HEK293T (cell line): ENCODE measurements at regions not wholly inside any gene's neighbourhood (a gene's known extent, or its start where the extent isn't known, plus 50 kb on each side); places are given as distances from the start of the nearest gene placed in this dataset.

ENCODE experiments used
- CTCF ChIA-PET: fragments of 350-600 bp; formaldehyde crosslinking; extraction: SDS; loops from one replicate; lab custom pipeline; 2021; ENCODE audit warnings: antibody characterized with exemption, inconsistent platforms; lab: Yijun Ruan, JAX
- POLR2A ChIA-PET: fragments of 350-600 bp; formaldehyde crosslinking; extraction: SDS; loops from one replicate; lab custom pipeline; 2020; ENCODE audit warnings: antibody characterized with exemption, inconsistent platforms; lab: Yijun Ruan, JAX
- DNase-seq: peaks from one replicate; pipeline ENCODE4 v3.0.0; 2012; ENCODE audit warnings: mixed read lengths; ENCODE audit errors: extremely low spot score
- ARNT ChIP-seq: fragments of 450-650 bp; IDR thresholded peaks from 2 replicates; pipeline ENCODE4 v1.6.1; 2017; ENCODE audit warnings: mild to moderate bottlenecking
- BHLHE40 ChIP-seq: fragments of 450-650 bp; IDR thresholded peaks from 2 replicates; pipeline ENCODE4 v1.6.1; 2016; ENCODE audit warnings: mild to moderate bottlenecking, moderate library complexity, borderline replicate concordance
- CTBP1 ChIP-seq: fragments of 450-650 bp; IDR thresholded peaks from 2 replicates; pipeline ENCODE4 v1.6.1; 2016; ENCODE audit warnings: borderline replicate concordance
- ELF4 ChIP-seq: fragments of 450-650 bp; IDR thresholded peaks from 2 replicates; pipeline ENCODE4 v1.6.1; 2017; ENCODE audit warnings: antibody characterized with exemption
- FOXA1 ChIP-seq: fragments of 450-650 bp; IDR thresholded peaks from 2 replicates; pipeline ENCODE4 v1.6.1; 2016; ENCODE audit warnings: mild to moderate bottlenecking
- FOXK2 ChIP-seq: fragments of 450-650 bp; IDR thresholded peaks from 2 replicates; pipeline ENCODE4 v1.6.1; 2016; ENCODE audit warnings: mild to moderate bottlenecking
- FOXM1 ChIP-seq: fragments of 450-650 bp; IDR thresholded peaks from 2 replicates; pipeline ENCODE4 v1.6.1; 2017; ENCODE audit warnings: mild to moderate bottlenecking, borderline replicate concordance
- HDGF ChIP-seq: fragments of 450-650 bp; IDR thresholded peaks from 2 replicates; pipeline ENCODE4 v1.6.1; 2017; ENCODE audit warnings: antibody characterized with exemption, borderline replicate concordance
- L3MBTL2 ChIP-seq: fragments of 450-650 bp; conservative IDR thresholded peaks from 2 replicates; pipeline ENCODE4 v1.6.1; 2016; ENCODE audit warnings: mild to moderate bottlenecking
- LEF1 ChIP-seq: fragments of 450-650 bp; IDR thresholded peaks from 2 replicates; pipeline ENCODE4 v1.6.1; 2017; ENCODE audit warnings: mild to moderate bottlenecking, borderline replicate concordance
- NFRKB ChIP-seq: fragments of 450-650 bp; IDR thresholded peaks from 2 replicates; pipeline ENCODE4 v1.6.1; 2016; ENCODE audit warnings: mild to moderate bottlenecking, moderate library complexity
- PKNOX1 ChIP-seq: fragments of 450-650 bp; IDR thresholded peaks from 2 replicates; pipeline ENCODE4 v1.6.1; 2016
- SP1 ChIP-seq: fragments of 450-650 bp; IDR thresholded peaks from 2 replicates; pipeline ENCODE4 v1.6.1; 2017
- SUZ12 ChIP-seq: fragments of 450-650 bp; IDR thresholded peaks from 2 replicates; pipeline ENCODE4 v1.6.1; 2016; ENCODE audit warnings: mild to moderate bottlenecking
- TARDBP ChIP-seq: fragments of 450-650 bp; IDR thresholded peaks from 2 replicates; pipeline ENCODE4 v1.6.1; 2016
- ZNF384 ChIP-seq: fragments of 450-650 bp; IDR thresholded peaks from 2 replicates; pipeline ENCODE4 v1.6.1; 2016

- POLR2A ChIA-PET = no interaction called here
- TF ChIP-seq CTBP1 (no peak), HDGF (no peak), NFRKB (no peak), FOXM1 (no peak), PKNOX1 (no peak), ARNT (no peak), ELF4 (no peak), FOXA1 (no peak)
- DNase-seq = no peak
- CTCF ChIA-PET = no interaction called here
These were observed 531.2 kb upstream of the GHITM start for GRCh38 chr10:83607959-83608745.

GRCh38 chr10:83612050-83612449 is 527.3 kb upstream of the GHITM start:
- ChIA-PET POLR2A (no interaction called here), CTCF (no interaction called here)
- no peak for DNase-seq
- TF ChIP-seq ARNT = no peak
- no peak for TF ChIP-seq SP1
- no peak for TF ChIP-seq LEF1
- TF ChIP-seq SUZ12 = no peak
- TF ChIP-seq L3MBTL2 = no peak
- TF ChIP-seq FOXM1 = no peak
- no peak for TF ChIP-seq CTBP1
- no peak for TF ChIP-seq FOXA1
- TF ChIP-seq BHLHE40 = no peak
- TF ChIP-seq NFRKB = no peak
- no peak for TF ChIP-seq ELF4
- TF ChIP-seq TARDBP = no peak
- no peak for TF ChIP-seq PKNOX1
- TF ChIP-seq FOXK2 = no peak
- no peak for TF ChIP-seq ZNF384
- no peak for TF ChIP-seq HDGF

- no peak for DNase-seq
- TF ChIP-seq TARDBP (no peak), PKNOX1 (no peak), ARNT (no peak), SP1 (no peak), BHLHE40 (no peak), FOXK2 (no peak), SUZ12 (no peak), HDGF (no peak), L3MBTL2 (no peak), LEF1 (no peak), ELF4 (no peak), FOXM1 (no peak), CTBP1 (no peak), FOXA1 (no peak), NFRKB (no peak), ZNF384 (no peak)
- CTCF ChIA-PET = no interaction called here
- POLR2A ChIA-PET = no interaction called here
These were observed 526.6 kb upstream of the GHITM start for GRCh38 chr10:83612746-83613145.

GRCh38 chr10:83617172-83617571 is 522.1 kb upstream of the GHITM start:
- POLR2A ChIA-PET = no interaction called here
- CTCF ChIA-PET = no interaction called here
- DNase-seq = no peak
- TF ChIP-seq ARNT (no peak), CTBP1 (no peak), HDGF (no peak), FOXA1 (no peak)

GRCh38 chr10:83617692-83618545 is 521.4 kb upstream of the GHITM start:
- POLR2A ChIA-PET = no interaction called here

More at GRCh38 chr10:83617692-83618545, 521.4 kb upstream of the GHITM start:
- no peak for DNase-seq
- CTCF ChIA-PET = no interaction called here
- TF ChIP-seq ZNF384 (no peak), SP1 (no peak), FOXK2 (no peak), SUZ12 (no peak), L3MBTL2 (no peak), FOXM1 (no peak), ELF4 (no peak), NFRKB (no peak), FOXA1 (no peak), LEF1 (no peak), HDGF (no peak), TARDBP (no peak), ARNT (no peak), BHLHE40 (no peak), PKNOX1 (no peak), CTBP1 (no peak)
